PC-3 (cell line): ENCODE measurements at regions not wholly inside any gene's neighbourhood (a gene's known extent, or its start where the extent isn't known, plus 50 kb on each side); places are given as distances from the start of the nearest gene placed in this dataset.

Experiments used
- ATAC-seq: fragments of 200-7000 bp; cut with Tn5 transposase; 2 replicates; pipeline ENCODE4 v1.9.1; 2020; ENCODE audit warnings: mild to moderate bottlenecking, moderate library complexity
- BruUV-seq: library from RNA; stranded (reverse); fragments of 400-500 nt; replicated peaks from 2 replicates; lab custom pipeline; 2021; lab: Mats Ljungman, UMichigan
- CTCF ChIA-PET: fragments of 300-600 bp; sonication (Branson Sonifier 250); formaldehyde crosslinking; loops from one replicate; lab custom pipeline; 2022; ENCODE audit warnings: antibody characterized with exemption; lab: Charles Lee
- POLR2A ChIA-PET: fragments of 300-600 bp; sonication (Branson Sonifier 250); formaldehyde crosslinking; loops from one replicate; lab custom pipeline; 2022; ENCODE audit warnings: antibody characterized with exemption; ENCODE audit not compliant: unreplicated experiment; lab: Charles Lee
- DNase-seq: peaks from one replicate; pipeline ENCODE4 v3.0.0-alpha.2; 2015
- H2AFZ ChIP-seq: fragments of 300-600 bp; sonication (generic); 2 replicates; pipeline ENCODE4 v1.6.0; 2016; ENCODE audit warnings: antibody characterized with exemption, low read length
- H3F3A ChIP-seq: fragments of 300-600 bp; sonication (generic); one replicate; pipeline ENCODE4 v1.6.0; 2017; ENCODE audit warnings: antibody characterized with exemption, low read length, control low read depth, mild to moderate bottlenecking; ENCODE audit not compliant: unreplicated experiment
- H3K27ac ChIP-seq: fragments of 300-600 bp; sonication (generic); 2 replicates; pipeline ENCODE4 v1.5.1; 2016; ENCODE audit warnings: mild to moderate bottlenecking, low read length
- H3K27me3 ChIP-seq: fragments of 300-600 bp; sonication (generic); 2 replicates; pipeline ENCODE4 v1.6.1; 2016; ENCODE audit warnings: low read length, mixed read lengths
- H3K36me3 ChIP-seq: fragments of 300-600 bp; sonication (generic); 2 replicates; pipeline ENCODE4 v1.6.1; 2016; ENCODE audit warnings: low read depth, mixed run types, low read length, mixed read lengths
- H3K4me1 ChIP-seq: fragments of 300-600 bp; sonication (generic); 2 replicates; pipeline ENCODE4 v1.5.1; 2016; ENCODE audit warnings: low read length; ENCODE audit not compliant: insufficient read depth
- H3K4me2 ChIP-seq: fragments of 300-600 bp; sonication (generic); 2 replicates; pipeline ENCODE4 v1.6.0; 2016; ENCODE audit warnings: low read length
- H3K4me3 ChIP-seq: fragments of 300-600 bp; sonication (generic); 2 replicates; pipeline ENCODE4 v1.5.1; 2016; ENCODE audit warnings: mild to moderate bottlenecking, low read length, mixed read lengths
- H3K79me2 ChIP-seq: fragments of 300-600 bp; sonication (generic); 2 replicates; pipeline ENCODE4 v1.6.1; 2017; ENCODE audit warnings: low read length, mixed read lengths
- H3K9ac ChIP-seq: fragments of 300-600 bp; sonication (generic); 2 replicates; pipeline ENCODE4 v1.6.0; 2016; ENCODE audit warnings: mild to moderate bottlenecking, low read length
- H3K9me2 ChIP-seq: fragments of 300-600 bp; sonication (generic); replicated peaks from 2 replicates; pipeline ENCODE4 v1.6.1; 2016; ENCODE audit warnings: mixed run types, low read length, mixed read lengths
- H3K9me3 ChIP-seq: fragments of 300-600 bp; sonication (generic); 2 replicates; pipeline ENCODE4 v1.6.1; 2016; ENCODE audit warnings: low read length, mixed read lengths
- H4K20me1 ChIP-seq: fragments of 300-600 bp; sonication (generic); 2 replicates; pipeline ENCODE4 v1.6.1; 2016; ENCODE audit warnings: low read length, mixed read lengths
- CTCF ChIP-seq: fragments of 300-600 bp; sonication (generic); conservative IDR thresholded peaks from 2 replicates; pipeline ENCODE4 v1.5.1; 2017; ENCODE audit warnings: antibody characterized with exemption, low read depth, mild to moderate bottlenecking, low read length
- EZH2 ChIP-seq: fragments of 300-600 bp; sonication (generic); IDR thresholded peaks from one replicate; pipeline ENCODE4 v1.6.1; 2017; ENCODE audit warnings: antibody characterized with exemption, mild to moderate bottlenecking, low read length; ENCODE audit not compliant: unreplicated experiment
- EZH2phosphoT487 ChIP-seq: fragments of 300-600 bp; sonication (generic); IDR thresholded peaks from 2 replicates; pipeline ENCODE4 v1.6.1; 2018; ENCODE audit warnings: mild to moderate bottlenecking, antibody characterized with exemption, low read length, borderline replicate concordance
- intact Hi-C: fragments of 100-400 bp; cut with micrococcal nuclease; formaldehyde crosslinking; loops from 2 replicates; pipeline ENCODE4 v1.9.0; 2023

DNA sequence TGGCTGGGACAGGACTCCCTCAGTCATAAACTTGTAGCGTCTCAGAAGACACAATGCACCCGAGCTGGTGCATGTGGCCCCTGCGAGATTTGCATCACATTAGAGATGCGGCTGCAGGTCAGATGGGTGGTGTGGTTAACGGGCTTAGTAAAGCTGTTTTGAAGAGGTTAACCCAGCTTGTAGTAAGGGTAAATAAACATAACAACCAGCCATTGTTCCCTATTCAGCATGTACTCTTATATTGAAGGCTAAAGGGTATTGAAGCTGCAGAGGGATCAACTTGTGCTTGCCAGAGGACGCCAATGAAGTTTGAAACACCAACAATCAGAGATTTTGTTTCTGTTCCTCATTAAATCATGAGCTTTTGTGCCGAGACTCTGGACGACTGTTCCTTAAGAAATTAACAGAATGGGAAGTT lies 79.4 kb downstream of the ZIC5 start:
- H3K36me3 ChIP-seq: no peaks in the 10 kb centered on the region
- ATAC-seq: no peak
- no peaks in the 10 kb centered on the region for H3K9me2 ChIP-seq
- intact Hi-C loops: no loop called here
- BruUV-seq: no TSS peak
- no peaks in the 10 kb centered on the region for H3K4me1 ChIP-seq
- H3K79me2 ChIP-seq: no peaks in the 10 kb centered on the region
- ChIA-PET POLR2A (no interaction called here), CTCF (no interaction called here)
- H2AFZ ChIP-seq: no peak overlapping the region
- no peak overlapping the region for H3K4me3 ChIP-seq
- no peaks in the 10 kb centered on the region for H3K9me3 ChIP-seq
- no peak for DNase-seq
- no peak for TF ChIP-seq EZH2
- no peak for TF ChIP-seq CTCF
- TF ChIP-seq EZH2phosphoT487: no peak
- H4K20me1 ChIP-seq: no peaks in the 10 kb centered on the region
- H3F3A ChIP-seq: no peaks in the 10 kb centered on the region
- no peak overlapping the region for H3K9ac ChIP-seq
- H3K27me3 ChIP-seq: no peaks in the 10 kb centered on the region
- no peak overlapping the region for H3K4me2 ChIP-seq
- H3K27ac ChIP-seq: no peak overlapping the region

- intact Hi-C loops: no loop called here
- no peak for ATAC-seq
- H3K27ac ChIP-seq: no peak overlapping the region
- CTCF ChIA-PET: no interaction called here
- TF ChIP-seq EZH2 (no peak), EZH2phosphoT487 (no peak), CTCF (no peak)
- H3F3A ChIP-seq: no peaks in the 10 kb centered on the region
- H3K9me3 ChIP-seq: no peaks in the 10 kb centered on the region
- H3K9ac ChIP-seq: no peak overlapping the region
- H3K4me3 ChIP-seq: no peak overlapping the region
- H2AFZ ChIP-seq: no peak overlapping the region
- BruUV-seq: no TSS peak
- H3K4me2 ChIP-seq: no peak overlapping the region
- H3K4me1 ChIP-seq: no peaks in the 10 kb centered on the region
- POLR2A ChIA-PET: no interaction called here
- peaks cover 4% of the 10 kb centered on the region; the same call in 1 of the 2 replicates for H3K27me3 ChIP-seq
- H3K79me2 ChIP-seq: no peaks in the 10 kb centered on the region
- H3K36me3 ChIP-seq: no peaks in the 10 kb centered on the region
- peak; percentile 1 for DNase-seq
- H3K9me2 ChIP-seq: no peaks in the 10 kb centered on the region
- H4K20me1 ChIP-seq: no peaks in the 10 kb centered on the region
Observed at GRCh38 chr13:99886706-99887105, 84.9 kb downstream of the ZIC5 start.

DNA sequence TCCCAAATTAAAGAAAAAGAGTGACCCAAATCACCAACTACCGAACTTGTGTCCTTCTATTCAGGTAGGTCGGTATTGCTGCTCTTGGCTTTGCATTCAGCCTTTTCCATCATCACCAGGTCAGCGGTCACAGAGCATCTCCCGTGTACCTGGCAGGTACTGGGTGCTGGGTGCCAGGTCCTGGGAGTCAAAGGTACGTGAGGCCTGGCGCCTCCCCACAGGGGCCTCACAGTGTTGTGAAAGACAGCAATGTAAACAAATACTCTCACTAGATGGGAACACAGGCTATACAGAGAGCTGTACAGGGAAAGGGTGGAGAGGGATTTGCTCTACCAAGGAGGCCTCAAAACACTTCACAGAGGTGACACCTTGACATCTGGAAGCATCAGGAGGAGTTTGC lies 86.7 kb downstream of the ZIC5 start:
- intact Hi-C loops: no loop called here
- H3K4me2 ChIP-seq: no peak overlapping the region
- no peak for ATAC-seq
- no peak overlapping the region for H2AFZ ChIP-seq
- CTCF ChIA-PET: no interaction called here
- no peak overlapping the region for H3K4me3 ChIP-seq
- H3F3A ChIP-seq: no peaks in the 10 kb centered on the region
- H3K36me3 ChIP-seq: no peaks in the 10 kb centered on the region
- no peaks in the 10 kb centered on the region for H3K4me1 ChIP-seq
- H3K79me2 ChIP-seq: no peaks in the 10 kb centered on the region
- H3K9me3 ChIP-seq: no peaks in the 10 kb centered on the region
- TF ChIP-seq EZH2: no peak
- no peak for TF ChIP-seq CTCF
- TF ChIP-seq EZH2phosphoT487: no peak
- H3K27me3 ChIP-seq: peaks cover 4% of the 10 kb centered on the region; the same call in 1 of the 2 replicates
- no peak overlapping the region for H3K9ac ChIP-seq
- POLR2A ChIA-PET: no interaction called here
- no peak for DNase-seq
- no peak overlapping the region for H3K27ac ChIP-seq
- H4K20me1 ChIP-seq: no peaks in the 10 kb centered on the region
- BruUV-seq: no TSS peak
- H3K9me2 ChIP-seq: no peaks in the 10 kb centered on the region
